ENCODE measurements at regions not wholly inside any gene's neighbourhood (a gene's known extent, or its start where the extent isn't known, plus 50 kb on each side); places are given as distances from the start of the nearest gene placed in this dataset.

DNA sequence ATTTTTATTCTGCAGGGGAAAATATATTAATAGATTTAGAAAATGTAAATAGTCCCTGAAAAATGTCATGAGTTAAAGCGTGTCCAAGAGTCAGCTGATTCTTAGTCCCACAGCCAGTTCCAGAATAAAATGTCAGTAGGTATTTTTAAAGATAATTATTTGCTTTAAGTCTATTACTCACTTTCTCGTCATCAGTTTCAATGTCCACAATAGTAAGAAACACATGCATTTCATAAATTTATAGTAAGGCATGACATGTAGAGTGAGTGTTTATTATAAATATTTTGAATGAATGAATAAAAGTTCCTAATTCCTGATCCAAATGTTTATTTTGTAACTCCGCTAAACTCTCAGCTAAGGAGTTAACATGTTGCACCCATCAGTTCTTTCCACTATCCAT, 1044.0 kb upstream of the PIK3C3 start:
- DNase-seq (ENCODE audit: low spot score), result no peak

DNA sequence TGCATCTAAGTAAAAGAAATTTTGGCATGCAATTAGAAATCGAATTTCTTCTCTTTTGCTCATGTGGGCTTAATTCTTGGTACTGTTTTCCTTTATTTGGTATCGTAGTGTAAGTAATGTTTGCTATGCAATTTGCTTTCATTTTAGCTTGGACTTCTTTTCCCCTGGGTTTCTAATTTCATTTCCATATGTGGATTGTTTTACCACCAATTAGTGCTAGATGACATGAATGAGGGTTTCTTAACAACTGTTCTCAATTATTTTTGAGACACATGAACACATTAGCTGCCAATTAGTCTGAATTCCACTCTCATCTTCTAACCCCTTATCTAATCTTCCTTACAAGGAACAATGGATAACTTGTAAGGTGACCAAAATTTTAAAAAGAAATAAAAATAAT, 1047.2 kb upstream of the PIK3C3 start:
- no peak for DNase-seq (ENCODE audit: low spot score)

GRCh38 chr18:40904295-40904694, 1050.7 kb upstream of the PIK3C3 start:
- no peak for DNase-seq (ENCODE audit: low spot score)

DNA sequence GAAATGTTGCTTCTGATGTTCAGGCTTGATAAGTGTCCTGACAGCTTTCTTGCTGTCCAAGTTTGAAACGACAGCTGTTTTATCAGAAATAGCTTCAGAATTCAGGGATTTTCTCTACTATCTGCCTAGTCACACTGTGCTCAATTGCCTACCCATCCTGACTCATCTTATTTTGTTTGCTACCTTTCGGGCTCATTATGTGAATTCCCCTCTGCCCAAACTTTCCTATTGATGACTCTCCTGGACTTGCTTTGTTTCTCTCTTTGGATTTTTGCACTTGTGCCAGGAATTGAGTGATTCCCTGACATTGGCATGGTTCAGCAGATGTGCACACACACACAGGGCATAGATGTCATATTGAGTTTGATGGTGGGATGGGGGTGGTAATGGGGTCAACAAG, 1052.6 kb upstream of the PIK3C3 start:
- no peak for DNase-seq (ENCODE audit: low spot score)

DNA sequence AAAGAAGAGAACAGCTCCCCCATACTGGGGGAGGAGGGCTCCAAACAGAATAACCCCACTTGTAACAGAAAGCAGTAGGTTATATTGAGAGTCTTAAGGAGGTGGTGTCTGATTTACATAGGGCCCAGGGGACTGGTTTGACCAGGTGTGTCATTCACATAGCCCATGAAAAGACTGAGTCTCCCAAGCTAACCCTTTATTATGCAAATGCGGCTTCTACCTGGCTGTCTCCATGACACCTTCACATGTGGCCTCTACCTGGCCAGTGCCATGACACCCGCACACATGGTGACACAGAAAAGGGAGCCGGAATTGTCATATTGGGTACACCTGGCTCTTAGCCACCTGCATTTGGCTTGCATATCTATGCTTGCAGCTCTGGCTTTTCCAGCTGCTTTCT, 1057.2 kb upstream of the PIK3C3 start:
- no peak for DNase-seq (ENCODE audit: low spot score)

DNA sequence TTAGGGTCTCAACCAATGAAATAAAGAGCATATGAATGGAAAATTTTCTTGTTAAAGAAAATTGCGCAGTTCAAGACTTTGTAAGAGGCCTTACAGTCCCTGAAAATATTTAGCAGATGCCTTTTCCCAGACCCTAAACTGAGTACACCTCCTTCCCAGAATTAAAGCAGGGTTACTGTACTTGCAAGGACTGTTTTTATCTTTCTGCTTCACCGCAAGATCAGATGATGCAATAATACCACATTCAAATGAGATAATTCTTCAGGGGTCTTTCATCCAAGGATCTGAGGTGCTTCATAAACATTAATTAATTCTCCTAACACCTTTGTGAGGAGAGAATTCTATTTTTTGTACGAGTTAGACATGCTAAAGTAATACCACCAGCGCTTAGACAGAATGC, 1071.8 kb upstream of the PIK3C3 start:
- no peak for DNase-seq (ENCODE audit: low spot score)

GRCh38 chr18:40882468-40882867, 1072.6 kb upstream of the PIK3C3 start:
- DNase-seq (ENCODE audit: low spot score), result no peak

DNA sequence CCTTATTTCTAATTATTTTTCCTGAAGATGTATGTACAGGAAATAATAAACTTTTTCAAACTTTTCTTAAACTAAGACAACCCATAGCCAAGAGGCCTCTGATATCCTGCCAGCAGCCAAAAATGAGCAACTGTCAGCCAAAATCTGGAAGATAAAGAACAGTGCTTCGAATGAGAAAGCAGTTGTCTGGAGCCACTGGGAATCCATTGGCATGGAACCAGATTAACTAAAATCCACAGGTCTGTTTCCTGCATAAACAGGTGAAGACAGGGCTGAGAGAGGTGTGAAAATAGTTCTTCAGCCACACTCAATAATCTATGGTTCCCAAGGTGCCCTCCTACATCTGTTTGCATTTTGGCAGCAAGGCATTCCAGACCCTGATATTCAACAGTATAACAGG, 1076.7 kb upstream of the PIK3C3 start:
- no peak for DNase-seq (ENCODE audit: low spot score)

GRCh38 chr18:40877096-40877495, 1077.9 kb upstream of the PIK3C3 start:
- no peak for DNase-seq (ENCODE audit: low spot score)

- DNase-seq (ENCODE audit: low spot score), result no peak
Measured at GRCh38 chr18:40875101-40875615, 1079.9 kb upstream of the PIK3C3 start.

DNA sequence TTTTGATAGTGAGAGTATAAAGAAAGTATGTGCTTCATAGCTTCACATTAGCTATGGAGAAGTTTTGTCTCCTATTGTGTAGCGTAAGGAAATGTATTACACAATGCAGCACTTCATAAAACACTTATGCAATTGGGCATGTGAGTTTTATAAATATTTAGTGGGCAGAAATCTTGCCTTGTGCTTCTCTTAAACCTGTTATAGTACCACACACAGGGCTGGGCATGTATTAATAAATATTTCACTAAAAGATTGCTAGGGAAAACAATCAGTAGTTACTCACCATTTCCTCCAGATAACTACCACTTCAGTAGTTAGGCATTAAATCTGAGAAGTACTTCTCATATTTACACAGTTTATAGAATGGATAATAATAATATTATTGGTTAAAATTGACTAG, 1080.8 kb upstream of the PIK3C3 start:
- DNase-seq (ENCODE audit: low spot score), result no peak

- no peak for DNase-seq (ENCODE audit: low spot score)
Measured at GRCh38 chr18:40868110-40868858, 1086.8 kb upstream of the PIK3C3 start.

GRCh38 chr18:40867459-40867858, 1087.6 kb upstream of the PIK3C3 start:
- no peak for DNase-seq (ENCODE audit: low spot score)

DNA sequence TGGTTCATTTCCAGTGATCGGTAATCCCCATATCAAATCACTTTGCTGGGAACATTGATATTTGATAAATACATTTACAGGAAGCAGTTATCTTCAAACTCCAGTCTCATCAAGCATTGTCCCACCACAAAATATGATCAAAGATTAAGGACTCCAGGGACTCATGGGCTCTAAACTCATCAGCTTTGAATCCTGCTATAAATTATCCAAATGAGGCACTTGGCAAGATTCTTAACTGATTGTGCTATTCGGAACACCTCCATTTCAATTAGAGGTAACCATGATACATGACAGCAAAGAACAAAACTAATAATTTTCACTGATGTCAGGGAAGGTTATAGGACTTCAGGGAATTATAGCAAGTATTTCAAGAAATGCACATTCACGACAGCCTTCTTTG, 1088.1 kb upstream of the PIK3C3 start:
- DNase-seq (ENCODE audit: low spot score), result no peak

DNA sequence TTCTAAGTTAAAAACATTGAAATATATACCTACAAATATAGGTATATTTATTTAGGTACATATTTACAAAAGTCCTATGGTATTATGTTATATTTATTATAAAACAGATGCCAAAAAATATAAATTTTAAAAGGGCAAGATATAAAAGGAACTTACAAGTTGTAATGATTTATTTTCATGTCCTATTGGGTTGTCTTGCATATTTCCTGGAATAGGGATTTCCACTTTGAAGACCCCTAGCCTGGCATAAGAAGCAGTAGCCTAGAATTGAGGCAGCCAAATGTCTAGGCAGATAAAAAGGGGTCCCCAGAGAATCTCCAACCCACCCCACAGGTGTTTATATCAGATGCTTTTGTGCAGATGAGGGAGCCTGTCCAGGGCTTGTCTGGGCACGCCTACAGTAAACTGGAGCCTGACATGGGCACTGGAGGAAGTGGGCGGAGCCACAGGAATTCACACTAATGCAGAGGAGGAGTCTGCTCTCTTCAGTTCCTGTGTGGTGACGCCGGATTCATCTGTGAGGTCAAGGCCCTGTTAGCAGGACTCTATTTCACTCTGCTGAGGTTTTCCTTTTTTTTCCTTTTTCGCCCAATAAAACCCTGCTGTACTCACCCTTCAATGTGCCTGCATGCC, 1088.9 kb upstream of the PIK3C3 start:
- DNase-seq (ENCODE audit: low spot score), result no peak

- DNase-seq (ENCODE audit: low spot score), result no peak
Measured at GRCh38 chr18:40864846-40865245, 1090.2 kb upstream of the PIK3C3 start.

DNA sequence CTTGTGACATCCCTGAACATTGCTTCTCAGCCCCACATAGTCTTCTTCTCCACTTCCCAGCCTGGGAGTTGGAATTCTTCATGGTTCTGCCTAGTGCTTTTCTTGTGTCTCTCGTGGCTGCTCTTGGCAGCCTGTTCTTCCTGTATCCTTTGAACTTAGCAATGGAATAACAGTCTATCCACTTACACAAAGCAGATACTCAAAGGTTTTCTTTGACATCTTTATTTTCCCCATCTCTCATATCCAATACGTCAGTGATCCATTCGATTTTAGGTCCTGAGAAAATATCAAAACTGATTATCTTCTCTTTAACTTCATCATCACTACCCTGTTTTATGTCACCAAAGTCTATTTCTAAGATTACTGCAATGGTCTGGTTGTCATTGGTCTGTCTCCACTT, 1091.2 kb upstream of the PIK3C3 start:
- DNase-seq (ENCODE audit: low spot score), result no peak

DNA sequence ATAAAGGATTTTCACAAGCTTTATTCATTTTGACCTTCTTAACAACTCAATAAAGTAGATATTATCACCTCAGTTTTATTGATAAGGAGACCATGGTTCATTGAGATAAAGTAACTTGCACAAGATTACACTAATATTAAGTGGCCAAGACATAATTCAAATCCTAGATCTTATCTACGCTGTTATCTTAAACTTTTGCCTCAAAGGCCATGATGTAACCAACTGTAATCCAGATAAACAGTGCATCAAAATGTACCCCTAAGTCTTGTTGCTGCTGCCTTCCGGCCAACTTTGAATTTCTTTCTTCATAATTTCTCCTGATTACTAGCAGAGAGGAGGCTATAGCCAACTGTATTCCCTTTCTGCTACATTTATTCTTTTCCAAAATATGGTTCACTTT, 1094.8 kb upstream of the PIK3C3 start:
- DNase-seq (ENCODE audit: low spot score), result no peak

DNA sequence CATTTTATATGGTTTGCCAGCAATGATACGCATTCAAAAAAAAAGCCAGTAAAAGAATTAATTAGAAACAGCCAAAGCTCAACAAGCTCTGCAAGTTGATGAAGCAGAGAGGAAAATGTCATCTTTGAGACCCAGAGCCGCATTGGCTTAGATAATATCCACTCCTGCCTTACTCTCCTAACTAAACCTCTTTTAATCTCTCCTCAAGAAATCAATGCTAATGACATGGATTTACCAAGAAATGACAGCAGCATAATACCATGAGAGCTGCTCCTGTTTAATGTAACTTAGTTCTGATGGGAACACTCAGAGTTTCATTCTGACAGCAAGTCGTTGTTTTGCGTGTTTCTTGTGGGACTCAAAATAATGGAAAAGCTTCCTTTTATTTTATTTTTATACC, 1099.4 kb upstream of the PIK3C3 start:
- DNase-seq (ENCODE audit: low spot score), result no peak

GRCh38 chr18:40852406-40852805, 1102.6 kb upstream of the PIK3C3 start:
- no peak for DNase-seq (ENCODE audit: low spot score)

DNA sequence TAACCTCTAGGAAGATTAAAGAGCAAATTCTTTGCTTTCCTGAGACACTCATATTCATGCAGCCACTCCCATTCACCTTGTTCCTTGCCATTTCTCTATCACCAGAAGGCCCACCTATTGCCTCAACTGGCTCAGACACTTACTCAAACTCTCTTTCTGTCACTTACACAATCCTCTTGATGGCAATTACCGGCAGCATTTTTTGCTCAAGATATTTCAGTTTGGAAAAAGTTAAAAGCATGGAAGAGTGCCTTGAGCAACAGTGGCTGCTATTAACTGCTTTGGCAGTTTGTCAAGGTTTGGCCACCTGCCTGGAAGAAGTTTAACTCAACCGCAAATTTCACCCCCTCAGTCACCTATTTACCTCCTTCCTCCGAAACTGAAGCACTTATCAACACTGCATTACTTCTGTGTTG, 1104.0 kb upstream of the PIK3C3 start:
- DNase-seq (ENCODE audit: low spot score), result no peak

- DNase-seq (ENCODE audit: low spot score), result no peak
Measured at GRCh38 chr18:40849886-40850285, 1105.1 kb upstream of the PIK3C3 start.

- DNase-seq (ENCODE audit: low spot score), result no peak
Measured at GRCh38 chr18:40841467-40841866, 1113.6 kb upstream of the PIK3C3 start.
